ENCODE measurements at regions not wholly inside any gene's neighbourhood (a gene's known extent, or its start where the extent isn't known, plus 50 kb on each side); places are given as distances from the start of the nearest gene placed in this dataset.

- TF ChIP-seq CTCF (IDR thresholded peaks at IDR 0.05 in 8 of 11, conservative IDR thresholded peaks at IDR 0.05 in 3 of 11): no peak
- TF ChIP-seq POLR2AphosphoS5 (IDR thresholded peaks at IDR 0.05): no peak
Observed at GRCh38 chr22:47645450-47645914, 883.0 kb downstream of the TBC1D22A start.

Data from spleen (tissue), 7 donors.